Large intestine (tissue), 3 donors: ENCODE measurements at regions not wholly inside any gene's neighbourhood (a gene's known extent, or its start where the extent isn't known, plus 50 kb on each side); places are given as distances from the start of the nearest gene placed in this dataset.
A peak's percentile ranks its signal among the peaks of the same experiment; 100 is the strongest.

Source experiments
- DNase-seq, 2 donors: peaks; one replicate each; pipeline versions ENCODE4 v3.0.0 to v3.0.0-alpha.2; 2013
- H3K27ac ChIP-seq: one replicate; pipeline ENCODE4 v1.5.1; 2013; ENCODE audit warnings: low read length
- H3K27me3 ChIP-seq: 2 replicates; pipeline ENCODE4 v1.6.1; 2013; ENCODE audit warnings: low read length; ENCODE audit not compliant: control insufficient read depth, insufficient read depth
- H3K36me3 ChIP-seq: 2 replicates; pipeline ENCODE4 v1.6.1; 2013; ENCODE audit warnings: low read length; ENCODE audit not compliant: control insufficient read depth, insufficient read depth
- H3K4me1 ChIP-seq: one replicate; pipeline ENCODE4 v1.6.1; 2013; ENCODE audit warnings: low read length; ENCODE audit not compliant: control insufficient read depth, insufficient read depth
- H3K4me3 ChIP-seq: one replicate; pipeline ENCODE4 v1.5.1; 2013; ENCODE audit warnings: low read length
- H3K9me3 ChIP-seq: one replicate; pipeline ENCODE4 v1.6.1; 2013; ENCODE audit warnings: mild to moderate bottlenecking, low read depth, low read length, moderate library complexity; ENCODE audit not compliant: control insufficient read depth
- WGBS: methylation state at CpG from one replicate; pipeline ENCODE4 v1.1.5; 2013; ENCODE audit warnings: low lambda C conversion rate; ENCODE audit not compliant: insufficient coverage; 5-methylcytosine and 5-hydroxymethylcytosine counted together

- WGBS: no CpG with 5 or more reads among the region's 5 CpGs
- Histone ChIP-seq H3K27ac (no peak overlapping the region), H3K4me3 (no peak overlapping the region), H3K27me3 (no peaks in the 10 kb centered on the region), H3K36me3 (no peaks in the 10 kb centered on the region), H3K4me1 (no peaks in the 10 kb centered on the region), H3K9me3 (no peaks in the 10 kb centered on the region)
- no peak for DNase-seq
These were observed 191.2 kb downstream of the IRS1 start for GRCh38 chr2:226608451-226608850.

GRCh38 chr2:226607379-226607778 is 192.2 kb downstream of the IRS1 start:
- no peaks in the 10 kb centered on the region for H3K9me3 ChIP-seq
- H3K27ac ChIP-seq: no peak overlapping the region
- no peaks in the 10 kb centered on the region for H3K4me1 ChIP-seq
- 83% methylated on average over 2 of the region's 4 CpGs for WGBS
- no peaks in the 10 kb centered on the region for H3K27me3 ChIP-seq
- H3K36me3 ChIP-seq: no peaks in the 10 kb centered on the region
- no peak overlapping the region for H3K4me3 ChIP-seq
- no peak for DNase-seq

GRCh38 chr2:226605642-226606041 is 194.0 kb downstream of the IRS1 start:
- Histone ChIP-seq H3K4me3 (no peak overlapping the region), H3K36me3 (no peaks in the 10 kb centered on the region), H3K27me3 (no peaks in the 10 kb centered on the region), H3K4me1 (peaks cover 1% of the 10 kb centered on the region), H3K9me3 (no peaks in the 10 kb centered on the region), H3K27ac (no peak overlapping the region)
- no peak for DNase-seq
- WGBS: 100% methylated on average over 1 of the region's 2 CpGs

- no peaks in the 10 kb centered on the region for H3K36me3 ChIP-seq
- no peak for DNase-seq
- H3K4me1 ChIP-seq: peaks cover 6% of the 10 kb centered on the region
- no peak overlapping the region for H3K27ac ChIP-seq
- no peak overlapping the region for H3K4me3 ChIP-seq
- no CpG with 5 or more reads among the region's 1 CpG for WGBS
- H3K9me3 ChIP-seq: no peaks in the 10 kb centered on the region
- H3K27me3 ChIP-seq: no peaks in the 10 kb centered on the region
These were observed 196.0 kb downstream of the IRS1 start for GRCh38 chr2:226603606-226604005.

- peaks cover 6% of the 10 kb centered on the region for H3K4me1 ChIP-seq
- no peaks in the 10 kb centered on the region for H3K9me3 ChIP-seq
- no peak overlapping the region for H3K27ac ChIP-seq
- no peak overlapping the region for H3K4me3 ChIP-seq
- no peak for DNase-seq
- no peaks in the 10 kb centered on the region for H3K27me3 ChIP-seq
- 100% methylated on average over 1 of the region's 4 CpGs for WGBS
- no peaks in the 10 kb centered on the region for H3K36me3 ChIP-seq
These were observed 197.5 kb downstream of the IRS1 start for GRCh38 chr2:226601881-226602662.

- no peaks in the 10 kb centered on the region for H3K36me3 ChIP-seq
- peaks cover 6% of the 10 kb centered on the region for H3K4me1 ChIP-seq
These were observed 198.8 kb downstream of the IRS1 start for GRCh38 chr2:226600802-226601201.

GRCh38 chr2:226600184-226600583 is 199.4 kb downstream of the IRS1 start:
- Histone ChIP-seq H3K36me3 (no peaks in the 10 kb centered on the region), H3K4me1 (peaks cover 6% of the 10 kb centered on the region), H3K27me3 (no peaks in the 10 kb centered on the region), H3K4me3 (no peak overlapping the region), H3K9me3 (no peaks in the 10 kb centered on the region), H3K27ac (peak overlapping the region; percentile 4)
- peak in 1 of 2 donors; percentile 49 for DNase-seq
- WGBS: no CpG with 5 or more reads among the region's 5 CpGs

More at GRCh38 chr2:226600802-226601201, 198.8 kb downstream of the IRS1 start:
- H3K9me3 ChIP-seq: no peaks in the 10 kb centered on the region
- H3K27me3 ChIP-seq: no peaks in the 10 kb centered on the region
- peak overlapping the region; percentile 4 for H3K27ac ChIP-seq
- 100% methylated on average over 1 of the region's 5 CpGs for WGBS
- H3K4me3 ChIP-seq: no peak overlapping the region
- no peak for DNase-seq

GRCh38 chr2:226589043-226589442 is 210.6 kb downstream of the IRS1 start:
- Histone ChIP-seq H3K27ac (no peak overlapping the region), H3K36me3 (no peaks in the 10 kb centered on the region), H3K9me3 (no peaks in the 10 kb centered on the region), H3K4me3 (no peak overlapping the region), H3K27me3 (no peaks in the 10 kb centered on the region), H3K4me1 (peaks cover 4% of the 10 kb centered on the region)
- no peak for DNase-seq

- DNase-seq: no peak
- Histone ChIP-seq H3K27ac (no peak overlapping the region), H3K4me1 (peaks cover 23% of the 10 kb centered on the region), H3K4me3 (no peak overlapping the region), H3K9me3 (no peaks in the 10 kb centered on the region), H3K36me3 (no peaks in the 10 kb centered on the region), H3K27me3 (no peaks in the 10 kb centered on the region)
- WGBS: no CpG with 5 or more reads among the region's 1 CpG
These were observed 214.5 kb downstream of the IRS1 start for GRCh38 chr2:226585130-226585561.

- Histone ChIP-seq H3K4me1 (peaks cover 23% of the 10 kb centered on the region), H3K27me3 (no peaks in the 10 kb centered on the region), H3K27ac (peak overlapping the region; percentile 40), H3K36me3 (no peaks in the 10 kb centered on the region), H3K4me3 (no peak overlapping the region), H3K9me3 (no peaks in the 10 kb centered on the region)
- WGBS: 80% methylated on average over 1 of the region's 3 CpGs
- no peak for DNase-seq
These were observed 215.0 kb downstream of the IRS1 start for GRCh38 chr2:226584518-226585055.

- Histone ChIP-seq H3K4me3 (no peak overlapping the region), H3K27me3 (no peaks in the 10 kb centered on the region), H3K9me3 (no peaks in the 10 kb centered on the region), H3K4me1 (peaks cover 23% of the 10 kb centered on the region), H3K27ac (peak overlapping the region; percentile 47), H3K36me3 (no peaks in the 10 kb centered on the region)
- peak; percentile 76 to 87 for DNase-seq
- no CpG with 5 or more reads among the region's 1 CpG for WGBS
These were observed 215.9 kb downstream of the IRS1 start for GRCh38 chr2:226583715-226584114.
